Neuron (in vitro differentiated cells): ENCODE measurements at regions not wholly inside any gene's neighbourhood (a gene's known extent, or its start where the extent isn't known, plus 50 kb on each side); places are given as distances from the start of the nearest gene placed in this dataset.

Source experiments
- H2AFZ ChIP-seq: one replicate; pipeline ENCODE4 v1.6.1; 2013; ENCODE audit warnings: low read depth, mild to moderate bottlenecking, inconsistent platforms, low read length, moderate library complexity
- H3K27me3 ChIP-seq: one replicate; pipeline ENCODE4 v1.6.1; 2013; ENCODE audit warnings: low read length; ENCODE audit not compliant: insufficient read depth
- H3K36me3 ChIP-seq: one replicate; pipeline ENCODE4 v1.6.1; 2013; ENCODE audit warnings: low read length; ENCODE audit not compliant: insufficient read depth
- H3K4me1 ChIP-seq: one replicate; pipeline ENCODE4 v1.6.1; 2013; ENCODE audit warnings: low read length; ENCODE audit not compliant: insufficient read depth
- H3K4me3 ChIP-seq: 2 replicates; pipeline ENCODE4 v1.5.1; 2013; ENCODE audit warnings: mild to moderate bottlenecking, low read length, moderate library complexity
- H3K9me3 ChIP-seq: one replicate; pipeline ENCODE4 v1.6.1; 2013; ENCODE audit warnings: low read length

DNA sequence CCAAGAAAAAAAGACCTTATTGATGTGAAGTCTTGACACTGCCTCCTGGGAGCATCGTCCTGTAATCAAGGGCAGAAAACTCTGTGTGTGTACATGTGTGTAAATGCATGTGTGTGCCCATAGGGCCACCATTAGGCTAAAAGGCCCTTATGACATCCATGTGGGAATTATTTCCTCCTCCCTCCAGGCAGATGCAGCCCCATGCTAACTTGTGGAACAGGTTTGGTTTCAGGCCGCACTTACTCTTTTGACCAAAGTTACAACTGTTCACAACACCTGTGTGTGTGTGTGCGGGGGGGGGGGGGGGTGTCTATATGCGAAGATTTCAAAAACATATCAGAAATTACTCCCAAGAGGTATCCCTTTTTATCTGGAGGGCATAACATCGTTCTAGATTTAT is 87.4 kb upstream of the SLC14A2 start:
- Histone ChIP-seq H3K9me3 (no peaks in the 10 kb centered on the region), H2AFZ (no peak overlapping the region), H3K4me1 (no peaks in the 10 kb centered on the region), H3K27me3 (no peaks in the 10 kb centered on the region), H3K4me3 (no peak overlapping the region), H3K36me3 (no peaks in the 10 kb centered on the region)

GRCh38 chr18:45528712-45529336 is 86.5 kb upstream of the SLC14A2 start:
- H3K4me3 ChIP-seq, result no peak overlapping the region
- no peaks in the 10 kb centered on the region for H3K4me1 ChIP-seq
- H3K36me3 ChIP-seq, result no peaks in the 10 kb centered on the region
- no peaks in the 10 kb centered on the region for H3K9me3 ChIP-seq
- H2AFZ ChIP-seq, result no peak overlapping the region
- no peaks in the 10 kb centered on the region for H3K27me3 ChIP-seq

GRCh38 chr18:45538444-45538843 is 76.8 kb upstream of the SLC14A2 start:
- H3K4me1 ChIP-seq, result no peaks in the 10 kb centered on the region
- H3K36me3 ChIP-seq, result no peaks in the 10 kb centered on the region
- no peaks in the 10 kb centered on the region for H3K9me3 ChIP-seq
- no peak overlapping the region for H2AFZ ChIP-seq
- H3K4me3 ChIP-seq, result no peak overlapping the region
- H3K27me3 ChIP-seq, result no peaks in the 10 kb centered on the region

GRCh38 chr18:45539491-45539891 is 75.8 kb upstream of the SLC14A2 start:
- no peaks in the 10 kb centered on the region for H3K27me3 ChIP-seq
- no peaks in the 10 kb centered on the region for H3K9me3 ChIP-seq

GRCh38 chr18:45540125-45540524 is 75.2 kb upstream of the SLC14A2 start:
- H3K36me3 ChIP-seq, result no peaks in the 10 kb centered on the region
- H3K9me3 ChIP-seq, result no peaks in the 10 kb centered on the region
- no peaks in the 10 kb centered on the region for H3K4me1 ChIP-seq
- H3K27me3 ChIP-seq, result no peaks in the 10 kb centered on the region
- H2AFZ ChIP-seq, result no peak overlapping the region
- no peak overlapping the region for H3K4me3 ChIP-seq

More at GRCh38 chr18:45539491-45539891, 75.8 kb upstream of the SLC14A2 start:
- Histone ChIP-seq H3K4me3 (no peak overlapping the region), H3K4me1 (no peaks in the 10 kb centered on the region), H2AFZ (no peak overlapping the region), H3K36me3 (no peaks in the 10 kb centered on the region)

- H3K4me1 ChIP-seq, result no peaks in the 10 kb centered on the region
- no peaks in the 10 kb centered on the region for H3K9me3 ChIP-seq
- no peaks in the 10 kb centered on the region for H3K27me3 ChIP-seq
- H3K36me3 ChIP-seq, result no peaks in the 10 kb centered on the region
- no peak overlapping the region for H3K4me3 ChIP-seq
- no peak overlapping the region for H2AFZ ChIP-seq
Observed at GRCh38 chr18:45541421-45541820, 73.9 kb upstream of the SLC14A2 start.

- H3K36me3 ChIP-seq, result no peaks in the 10 kb centered on the region
- no peak overlapping the region for H2AFZ ChIP-seq
- no peaks in the 10 kb centered on the region for H3K4me1 ChIP-seq
- H3K9me3 ChIP-seq, result no peaks in the 10 kb centered on the region
- no peaks in the 10 kb centered on the region for H3K27me3 ChIP-seq
- H3K4me3 ChIP-seq, result no peak overlapping the region
Observed at GRCh38 chr18:45542043-45542442, 73.2 kb upstream of the SLC14A2 start.

DNA sequence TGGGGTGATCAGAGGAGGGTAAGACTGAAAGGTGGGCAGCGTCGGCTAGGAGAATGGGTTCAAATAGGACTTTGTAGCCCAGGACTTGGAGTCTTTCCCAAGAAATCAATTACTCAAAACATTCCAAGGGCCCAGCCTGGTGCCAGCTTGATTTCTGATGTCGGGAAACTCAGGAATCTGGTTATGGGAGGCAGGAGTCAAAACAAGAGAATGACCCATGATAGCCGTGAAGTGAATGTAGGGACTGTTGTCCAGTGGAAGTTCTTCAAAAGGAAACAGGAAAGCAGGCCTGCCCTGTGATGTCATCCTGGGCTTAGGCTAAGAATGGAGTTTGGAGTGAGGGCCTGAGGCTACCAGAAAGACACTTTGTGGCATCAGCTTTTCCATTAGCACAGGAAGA is 67.4 kb upstream of the SLC14A2 start:
- Histone ChIP-seq H3K4me1 (no peaks in the 10 kb centered on the region), H2AFZ (no peak overlapping the region), H3K9me3 (no peaks in the 10 kb centered on the region), H3K36me3 (no peaks in the 10 kb centered on the region), H3K27me3 (no peaks in the 10 kb centered on the region), H3K4me3 (no peak overlapping the region)

DNA sequence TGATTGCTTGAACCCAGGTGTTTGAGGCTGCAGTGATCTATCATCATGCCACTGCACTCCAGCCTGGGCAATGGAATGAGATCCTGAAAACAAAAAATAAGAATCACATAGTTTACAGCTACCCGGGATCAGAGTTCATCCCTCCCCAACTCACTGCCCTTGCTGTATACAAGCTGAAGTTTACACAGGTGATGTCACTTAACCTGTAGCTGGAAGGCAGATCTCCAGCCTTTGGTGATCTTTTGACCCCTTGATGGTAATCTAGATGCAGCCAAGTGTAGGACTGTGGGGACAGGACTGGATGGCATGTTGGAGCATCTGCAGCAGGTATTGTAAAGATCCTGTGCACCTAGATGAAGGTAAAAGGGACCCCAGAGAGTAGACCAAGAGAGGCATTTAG is 66.7 kb upstream of the SLC14A2 start:
- Histone ChIP-seq H2AFZ (no peak overlapping the region), H3K27me3 (no peaks in the 10 kb centered on the region), H3K4me3 (no peak overlapping the region), H3K9me3 (no peaks in the 10 kb centered on the region), H3K36me3 (no peaks in the 10 kb centered on the region), H3K4me1 (no peaks in the 10 kb centered on the region)

GRCh38 chr18:45549290-45549689 is 66.0 kb upstream of the SLC14A2 start:
- Histone ChIP-seq H3K4me1 (no peaks in the 10 kb centered on the region), H3K9me3 (no peaks in the 10 kb centered on the region), H3K36me3 (no peaks in the 10 kb centered on the region), H2AFZ (no peak overlapping the region), H3K4me3 (no peak overlapping the region), H3K27me3 (no peaks in the 10 kb centered on the region)

DNA sequence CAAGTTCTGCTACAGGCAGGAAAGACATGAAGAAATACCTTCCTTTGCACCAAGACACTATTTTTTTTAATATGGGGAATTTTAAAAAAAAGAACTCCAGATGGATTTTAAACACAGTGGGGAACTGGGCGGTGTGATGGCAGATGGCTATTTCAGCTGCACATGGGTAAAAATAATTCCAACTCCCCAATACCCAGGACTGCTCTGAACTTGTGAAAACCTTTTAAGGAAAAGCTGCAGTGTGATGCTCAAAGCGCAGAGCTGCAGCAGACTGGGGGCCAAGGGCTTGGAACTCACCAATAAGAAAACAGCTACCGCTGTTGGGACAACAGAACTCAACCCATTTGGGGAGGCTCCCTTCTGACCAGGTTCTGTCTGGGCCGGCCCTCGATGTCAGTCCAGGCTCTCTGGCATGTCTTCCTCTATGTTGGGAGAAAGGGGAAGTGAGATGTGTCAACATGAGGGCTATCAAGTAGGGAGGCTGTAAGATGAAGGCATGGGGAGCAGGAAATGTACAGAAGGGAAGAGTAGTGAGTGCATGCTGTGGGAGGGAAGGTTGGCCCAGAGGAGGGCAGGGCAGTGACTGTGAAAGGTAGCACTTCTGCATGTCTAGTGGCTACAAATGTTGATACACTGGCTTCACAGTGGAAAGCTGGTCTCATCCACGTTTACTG is 64.0 kb upstream of the SLC14A2 start:
- Histone ChIP-seq H2AFZ (no peak overlapping the region), H3K27me3 (no peaks in the 10 kb centered on the region), H3K9me3 (no peaks in the 10 kb centered on the region), H3K36me3 (no peaks in the 10 kb centered on the region), H3K4me3 (no peak overlapping the region), H3K4me1 (no peaks in the 10 kb centered on the region)

GRCh38 chr18:45553723-45554388 is 61.4 kb upstream of the SLC14A2 start:
- Histone ChIP-seq H3K4me1 (no peaks in the 10 kb centered on the region), H3K9me3 (no peaks in the 10 kb centered on the region), H3K36me3 (no peaks in the 10 kb centered on the region), H2AFZ (no peak overlapping the region), H3K4me3 (no peak overlapping the region), H3K27me3 (peaks cover 5% of the 10 kb centered on the region)

DNA sequence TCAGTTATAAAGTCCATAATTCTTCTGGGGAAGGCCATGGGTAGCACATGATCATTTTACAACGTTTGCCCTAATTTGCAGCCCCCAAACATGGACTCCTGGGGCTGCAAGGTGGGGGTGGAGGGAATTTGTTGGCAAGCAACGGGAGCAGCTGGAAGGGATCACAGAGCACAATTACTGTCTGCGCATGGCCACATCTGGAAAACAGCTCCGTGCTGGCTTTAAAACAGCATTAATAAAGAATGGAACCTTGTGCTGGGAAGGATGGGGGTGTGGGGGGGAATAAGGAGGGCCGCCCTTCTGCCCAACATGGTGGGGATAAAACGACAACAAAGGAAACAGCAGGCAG is 60.9 kb upstream of the SLC14A2 start:
- Histone ChIP-seq H3K4me3 (no peak overlapping the region), H2AFZ (no peak overlapping the region), H3K36me3 (no peaks in the 10 kb centered on the region), H3K4me1 (no peaks in the 10 kb centered on the region), H3K27me3 (peaks cover 5% of the 10 kb centered on the region), H3K9me3 (no peaks in the 10 kb centered on the region)
